Stromal cell of bone marrow (primary cell): ENCODE measurements at regions not wholly inside any gene's neighbourhood (a gene's known extent, or its start where the extent isn't known, plus 50 kb on each side); places are given as distances from the start of the nearest gene placed in this dataset.

Experiments
- DNase-seq: peaks from one replicate; pipeline ENCODE4 v3.0.0-alpha.2; 2012; ENCODE audit warnings: low read depth

GRCh38 chr9:89768650-89769071 is 163.8 kb downstream of the GADD45G start:
- no peak for DNase-seq

GRCh38 chr9:89770531-89771174 is 165.8 kb downstream of the GADD45G start:
- no peak for DNase-seq

GRCh38 chr9:89771205-89771604 is 166.4 kb downstream of the GADD45G start:
- no peak for DNase-seq

GRCh38 chr9:89773170-89773569 is 168.4 kb downstream of the GADD45G start:
- no peak for DNase-seq

- DNase-seq, result no peak
These were observed 170.1 kb downstream of the GADD45G start for GRCh38 chr9:89774858-89775370.

GRCh38 chr9:89775641-89776040 is 170.8 kb downstream of the GADD45G start:
- DNase-seq, result no peak

- DNase-seq, result no peak
These were observed 172.1 kb downstream of the GADD45G start for GRCh38 chr9:89776795-89777525.

GRCh38 chr9:89777544-89777943 is 172.7 kb downstream of the GADD45G start:
- DNase-seq, result no peak

GRCh38 chr9:89778100-89779090 is 173.6 kb downstream of the GADD45G start:
- no peak for DNase-seq

GRCh38 chr9:89779405-89780203 is 174.8 kb downstream of the GADD45G start:
- no peak for DNase-seq

- no peak for DNase-seq
These were observed 176.1 kb downstream of the GADD45G start for GRCh38 chr9:89780959-89781358.

GRCh38 chr9:89781838-89782540 is 177.2 kb downstream of the GADD45G start:
- DNase-seq, result no peak

GRCh38 chr9:89786655-89787054 is 181.8 kb downstream of the GADD45G start:
- no peak for DNase-seq

- no peak for DNase-seq
These were observed 182.8 kb downstream of the GADD45G start for GRCh38 chr9:89787595-89787994.

- no peak for DNase-seq
These were observed 183.6 kb downstream of the GADD45G start for GRCh38 chr9:89788434-89788833.

GRCh38 chr9:89789922-89790510 is 185.2 kb downstream of the GADD45G start:
- DNase-seq, result no peak

- no peak for DNase-seq
These were observed 185.8 kb downstream of the GADD45G start for GRCh38 chr9:89790542-89791109.

- no peak for DNase-seq
These were observed 186.9 kb downstream of the GADD45G start for GRCh38 chr9:89791754-89792153.

- no peak for DNase-seq
These were observed 187.6 kb downstream of the GADD45G start for GRCh38 chr9:89792189-89793123.
